ENCODE measurements at regions not wholly inside any gene's neighbourhood (a gene's known extent, or its start where the extent isn't known, plus 50 kb on each side); places are given as distances from the start of the nearest gene placed in this dataset.

- no peaks in the 10 kb centered on the region for H3K27me3 ChIP-seq (ENCODE audit: low read depth, low read length)
- H3K4me1 ChIP-seq (ENCODE audit: control insufficient read depth in 1 of 2, insufficient read depth in 2 of 2, low read length in 2 of 2), result peaks cover 0 to 7% of the 10 kb centered on the region in 2 donors
- no peaks in the 10 kb centered on the region for H3K36me3 ChIP-seq (ENCODE audit: control insufficient read depth in 1 of 2, insufficient read depth in 2 of 2, low read length in 2 of 2)
- no peaks in the 10 kb centered on the region for H3K9me3 ChIP-seq (ENCODE audit: control insufficient read depth in 1 of 2, low read length in 2 of 2)
- no peak overlapping the region for H3K4me3 ChIP-seq (ENCODE audit: low read depth in 1 of 2, low read length in 2 of 2)
- no peak overlapping the region for H3K27ac ChIP-seq (ENCODE audit: low read length)
These were observed 475.7 kb downstream of the EBF1 start for GRCh38 chr5:158623971-158624370.

GRCh38 chr5:158621391-158621790 is 478.3 kb downstream of the EBF1 start:
- Histone ChIP-seq H3K36me3 (ENCODE audit: control insufficient read depth in 1 of 2, insufficient read depth in 2 of 2, low read length in 2 of 2) (no peaks in the 10 kb centered on the region), H3K4me1 (ENCODE audit: control insufficient read depth in 1 of 2, insufficient read depth in 2 of 2, low read length in 2 of 2) (peaks cover 0 to 11% of the 10 kb centered on the region in 2 donors), H3K4me3 (ENCODE audit: low read depth in 1 of 2, low read length in 2 of 2) (no peak overlapping the region), H3K27ac (ENCODE audit: low read length) (no peak overlapping the region), H3K9me3 (ENCODE audit: control insufficient read depth in 1 of 2, low read length in 2 of 2) (no peaks in the 10 kb centered on the region), H3K27me3 (ENCODE audit: low read depth, low read length) (no peaks in the 10 kb centered on the region)

GRCh38 chr5:158619083-158619788 is 480.5 kb downstream of the EBF1 start:
- no peak overlapping the region for H3K4me3 ChIP-seq (ENCODE audit: low read depth in 1 of 2, low read length in 2 of 2)

GRCh38 chr5:158618256-158618655 is 481.5 kb downstream of the EBF1 start:
- Histone ChIP-seq H3K27ac (ENCODE audit: low read length) (no peak overlapping the region), H3K9me3 (ENCODE audit: control insufficient read depth in 1 of 2, low read length in 2 of 2) (no peaks in the 10 kb centered on the region), H3K4me3 (ENCODE audit: low read depth in 1 of 2, low read length in 2 of 2) (no peak overlapping the region), H3K36me3 (ENCODE audit: control insufficient read depth in 1 of 2, insufficient read depth in 2 of 2, low read length in 2 of 2) (no peaks in the 10 kb centered on the region), H3K27me3 (ENCODE audit: low read depth, low read length) (no peaks in the 10 kb centered on the region), H3K4me1 (ENCODE audit: control insufficient read depth in 1 of 2, insufficient read depth in 2 of 2, low read length in 2 of 2) (peaks cover 0 to 11% of the 10 kb centered on the region in 2 donors)

More at GRCh38 chr5:158619083-158619788, 480.5 kb downstream of the EBF1 start:
- Histone ChIP-seq H3K4me1 (ENCODE audit: control insufficient read depth in 1 of 2, insufficient read depth in 2 of 2, low read length in 2 of 2) (peaks cover 0 to 11% of the 10 kb centered on the region in 2 donors), H3K27ac (ENCODE audit: low read length) (no peak overlapping the region), H3K27me3 (ENCODE audit: low read depth, low read length) (no peaks in the 10 kb centered on the region), H3K36me3 (ENCODE audit: control insufficient read depth in 1 of 2, insufficient read depth in 2 of 2, low read length in 2 of 2) (no peaks in the 10 kb centered on the region), H3K9me3 (ENCODE audit: control insufficient read depth in 1 of 2, low read length in 2 of 2) (no peaks in the 10 kb centered on the region)

- Histone ChIP-seq H3K27ac (ENCODE audit: low read length) (no peak overlapping the region), H3K36me3 (ENCODE audit: control insufficient read depth in 1 of 2, insufficient read depth in 2 of 2, low read length in 2 of 2) (no peaks in the 10 kb centered on the region), H3K4me3 (ENCODE audit: low read depth in 1 of 2, low read length in 2 of 2) (no peak overlapping the region), H3K9me3 (ENCODE audit: control insufficient read depth in 1 of 2, low read length in 2 of 2) (no peaks in the 10 kb centered on the region), H3K27me3 (ENCODE audit: low read depth, low read length) (no peaks in the 10 kb centered on the region), H3K4me1 (ENCODE audit: control insufficient read depth in 1 of 2, insufficient read depth in 2 of 2, low read length in 2 of 2) (peaks cover 0 to 11% of the 10 kb centered on the region in 2 donors)
These were observed 483.0 kb downstream of the EBF1 start for GRCh38 chr5:158616707-158617106.

- Histone ChIP-seq H3K9me3 (ENCODE audit: control insufficient read depth in 1 of 2, low read length in 2 of 2) (no peaks in the 10 kb centered on the region), H3K27me3 (ENCODE audit: low read depth, low read length) (no peaks in the 10 kb centered on the region), H3K4me1 (ENCODE audit: control insufficient read depth in 1 of 2, insufficient read depth in 2 of 2, low read length in 2 of 2) (peaks cover 0 to 11% of the 10 kb centered on the region in 2 donors), H3K36me3 (ENCODE audit: control insufficient read depth in 1 of 2, insufficient read depth in 2 of 2, low read length in 2 of 2) (no peaks in the 10 kb centered on the region), H3K4me3 (ENCODE audit: low read depth in 1 of 2, low read length in 2 of 2) (no peak overlapping the region), H3K27ac (ENCODE audit: low read length) (no peak overlapping the region)
These were observed 484.8 kb downstream of the EBF1 start for GRCh38 chr5:158614951-158615350.

GRCh38 chr5:158611581-158611980 is 488.1 kb downstream of the EBF1 start:
- Histone ChIP-seq H3K27me3 (ENCODE audit: low read depth, low read length) (no peaks in the 10 kb centered on the region), H3K36me3 (ENCODE audit: control insufficient read depth in 1 of 2, insufficient read depth in 2 of 2, low read length in 2 of 2) (no peaks in the 10 kb centered on the region), H3K4me1 (ENCODE audit: control insufficient read depth in 1 of 2, insufficient read depth in 2 of 2, low read length in 2 of 2) (no peaks in the 10 kb centered on the region), H3K9me3 (ENCODE audit: control insufficient read depth in 1 of 2, low read length in 2 of 2) (no peaks in the 10 kb centered on the region), H3K4me3 (ENCODE audit: low read depth in 1 of 2, low read length in 2 of 2) (no peak overlapping the region), H3K27ac (ENCODE audit: low read length) (no peak overlapping the region)

- Histone ChIP-seq H3K27me3 (ENCODE audit: low read depth, low read length) (no peaks in the 10 kb centered on the region), H3K9me3 (ENCODE audit: control insufficient read depth in 1 of 2, low read length in 2 of 2) (no peaks in the 10 kb centered on the region), H3K27ac (ENCODE audit: low read length) (no peak overlapping the region), H3K4me1 (ENCODE audit: control insufficient read depth in 1 of 2, insufficient read depth in 2 of 2, low read length in 2 of 2) (no peaks in the 10 kb centered on the region), H3K36me3 (ENCODE audit: control insufficient read depth in 1 of 2, insufficient read depth in 2 of 2, low read length in 2 of 2) (no peaks in the 10 kb centered on the region), H3K4me3 (ENCODE audit: low read depth in 1 of 2, low read length in 2 of 2) (no peak overlapping the region)
These were observed 489.7 kb downstream of the EBF1 start for GRCh38 chr5:158610051-158610415.

- H3K4me3 ChIP-seq (ENCODE audit: low read depth in 1 of 2, low read length in 2 of 2), result no peak overlapping the region
- H3K27ac ChIP-seq (ENCODE audit: low read length), result no peak overlapping the region
- no peaks in the 10 kb centered on the region for H3K9me3 ChIP-seq (ENCODE audit: control insufficient read depth in 1 of 2, low read length in 2 of 2)
- H3K4me1 ChIP-seq (ENCODE audit: control insufficient read depth in 1 of 2, insufficient read depth in 2 of 2, low read length in 2 of 2), result no peaks in the 10 kb centered on the region
- no peaks in the 10 kb centered on the region for H3K27me3 ChIP-seq (ENCODE audit: low read depth, low read length)
- no peaks in the 10 kb centered on the region for H3K36me3 ChIP-seq (ENCODE audit: control insufficient read depth in 1 of 2, insufficient read depth in 2 of 2, low read length in 2 of 2)
These were observed 490.2 kb downstream of the EBF1 start for GRCh38 chr5:158609333-158610050.

GRCh38 chr5:158607088-158607487 is 492.6 kb downstream of the EBF1 start:
- Histone ChIP-seq H3K9me3 (ENCODE audit: control insufficient read depth in 1 of 2, low read length in 2 of 2) (no peaks in the 10 kb centered on the region), H3K27me3 (ENCODE audit: low read depth, low read length) (no peaks in the 10 kb centered on the region), H3K4me3 (ENCODE audit: low read depth in 1 of 2, low read length in 2 of 2) (no peak overlapping the region), H3K36me3 (ENCODE audit: control insufficient read depth in 1 of 2, insufficient read depth in 2 of 2, low read length in 2 of 2) (no peaks in the 10 kb centered on the region), H3K4me1 (ENCODE audit: control insufficient read depth in 1 of 2, insufficient read depth in 2 of 2, low read length in 2 of 2) (no peaks in the 10 kb centered on the region), H3K27ac (ENCODE audit: low read length) (no peak overlapping the region)

GRCh38 chr5:158606233-158606632 is 493.5 kb downstream of the EBF1 start:
- no peak overlapping the region for H3K27ac ChIP-seq (ENCODE audit: low read length)
- H3K4me1 ChIP-seq (ENCODE audit: control insufficient read depth in 1 of 2, insufficient read depth in 2 of 2, low read length in 2 of 2), result no peaks in the 10 kb centered on the region
- no peaks in the 10 kb centered on the region for H3K9me3 ChIP-seq (ENCODE audit: control insufficient read depth in 1 of 2, low read length in 2 of 2)
- no peaks in the 10 kb centered on the region for H3K27me3 ChIP-seq (ENCODE audit: low read depth, low read length)
- H3K36me3 ChIP-seq (ENCODE audit: control insufficient read depth in 1 of 2, insufficient read depth in 2 of 2, low read length in 2 of 2), result no peaks in the 10 kb centered on the region
- H3K4me3 ChIP-seq (ENCODE audit: low read depth in 1 of 2, low read length in 2 of 2), result no peak overlapping the region
